NCI-H2196 treated with DMSO at 0.1 percent for 48 hours (cell line): ENCODE measurements at regions not wholly inside any gene's neighbourhood (a gene's known extent, or its start where the extent isn't known, plus 50 kb on each side); places are given as distances from the start of the nearest gene placed in this dataset.
"Not testable (repeated sequence)": the region's sequence is repeated elsewhere in the genome, so short reads cannot be mapped to it uniquely, and the experiment has no call there.

Source experiments
- DNase-seq: peaks from one replicate; lab custom pipeline; 2025; ENCODE audit not compliant: unreplicated experiment; lab: John Stamatoyannopoulos, UW

GRCh38 chr13:43946281-43946680 is 66.6 kb downstream of the LACC1 start:
- DNase-seq: no peak

GRCh38 chr13:43947897-43948458 is 68.3 kb downstream of the LACC1 start:
- no peak for DNase-seq

- no peak for DNase-seq
Observed at GRCh38 chr13:43953370-43953769, 73.7 kb downstream of the LACC1 start.

- not testable (repeated sequence) for DNase-seq
Observed at GRCh38 chr13:43956975-43957374, 77.3 kb downstream of the LACC1 start.

- DNase-seq: no peak
Observed at GRCh38 chr13:43959291-43959690, 79.6 kb downstream of the LACC1 start.

- no peak for DNase-seq
Observed at GRCh38 chr13:43961909-43962308, 82.2 kb downstream of the LACC1 start.

GRCh38 chr13:43963726-43964125 is 84.0 kb downstream of the LACC1 start:
- DNase-seq: no peak

- no peak for DNase-seq
Observed at GRCh38 chr13:43964698-43965458, 85.2 kb downstream of the LACC1 start.

GRCh38 chr13:43965459-43965845 is 85.7 kb downstream of the LACC1 start:
- no peak for DNase-seq

- DNase-seq: not testable (repeated sequence)
Observed at GRCh38 chr13:43968251-43968942, 88.7 kb downstream of the LACC1 start.

- DNase-seq: not testable (repeated sequence)
Observed at GRCh38 chr13:43968943-43969690, 89.4 kb downstream of the LACC1 start.

GRCh38 chr13:43969919-43970318 is 90.2 kb downstream of the LACC1 start:
- DNase-seq: not testable (repeated sequence)

GRCh38 chr13:43970520-43971242 is 91.0 kb downstream of the LACC1 start:
- DNase-seq: not testable (repeated sequence)

- DNase-seq: not testable (repeated sequence)
Observed at GRCh38 chr13:43971324-43971723, 91.6 kb downstream of the LACC1 start.

- no peak for DNase-seq
Observed at GRCh38 chr13:43977911-43978310, 98.2 kb downstream of the LACC1 start.

GRCh38 chr13:43978688-43979087 is 99.0 kb downstream of the LACC1 start:
- DNase-seq: no peak

- no peak for DNase-seq
Observed at GRCh38 chr13:43979492-43979891, 99.8 kb downstream of the LACC1 start.

- no peak for DNase-seq
Observed at GRCh38 chr13:43980587-43980986, 100.9 kb downstream of the LACC1 start.

- no peak for DNase-seq
Observed at GRCh38 chr13:43981091-43981490, 101.4 kb downstream of the LACC1 start.

- DNase-seq: no peak
Observed at GRCh38 chr13:43981512-43982301, 102.0 kb downstream of the LACC1 start.
